ENCODE measurements at regions not wholly inside any gene's neighbourhood (a gene's known extent, or its start where the extent isn't known, plus 50 kb on each side); places are given as distances from the start of the nearest gene placed in this dataset.

- no peak for TF ChIP-seq TAF1 (conservative IDR thresholded peaks at IDR 0.05)
- no peak for TF ChIP-seq RXRA (IDR thresholded peaks at IDR 0.05)
- no peak for TF ChIP-seq ATF3 (IDR thresholded peaks at IDR 0.05)
- no peak for TF ChIP-seq REST (IDR thresholded peaks at IDR 0.05)
- no peak for TF ChIP-seq CTCF (IDR thresholded peaks at IDR 0.05; ENCODE audit: low read depth, low read length, missing input control)
- no peak for TF ChIP-seq RAD21 (IDR thresholded peaks at IDR 0.05)
- no peak for TF ChIP-seq YY1 (IDR thresholded peaks at IDR 0.05)
- no peak for TF ChIP-seq GABPA (IDR thresholded peaks at IDR 0.05 in 1 of 2, conservative IDR thresholded peaks at IDR 0.05 in 1 of 2)
- TF ChIP-seq MAX (IDR thresholded peaks at IDR 0.05), result no peak
- no peak for TF ChIP-seq ZBTB33 (IDR thresholded peaks at IDR 0.05)
- no peak for TF ChIP-seq HNF4A (conservative IDR thresholded peaks at IDR 0.05)
- no peak for TF ChIP-seq FOXA1 (IDR thresholded peaks at IDR 0.05)
- TF ChIP-seq FOXA2 (IDR thresholded peaks at IDR 0.05), result no peak
Measured at GRCh38 chr4:126995235-126995634, 637.5 kb upstream of the INTU start.
